GM12874 (cell line): ENCODE measurements at regions not wholly inside any gene's neighbourhood (a gene's known extent, or its start where the extent isn't known, plus 50 kb on each side); places are given as distances from the start of the nearest gene placed in this dataset.

Experiments used
- TF ChIP-seq, protein P1 (sequence below): IDR thresholded peaks from 2 replicates; pipeline ENCODE4 v1.5.1; 2011; ENCODE audit warnings: low read depth, mild to moderate bottlenecking, control low read depth, low read length, moderate library complexity; ENCODE audit not compliant: insufficient read depth

DNA sequence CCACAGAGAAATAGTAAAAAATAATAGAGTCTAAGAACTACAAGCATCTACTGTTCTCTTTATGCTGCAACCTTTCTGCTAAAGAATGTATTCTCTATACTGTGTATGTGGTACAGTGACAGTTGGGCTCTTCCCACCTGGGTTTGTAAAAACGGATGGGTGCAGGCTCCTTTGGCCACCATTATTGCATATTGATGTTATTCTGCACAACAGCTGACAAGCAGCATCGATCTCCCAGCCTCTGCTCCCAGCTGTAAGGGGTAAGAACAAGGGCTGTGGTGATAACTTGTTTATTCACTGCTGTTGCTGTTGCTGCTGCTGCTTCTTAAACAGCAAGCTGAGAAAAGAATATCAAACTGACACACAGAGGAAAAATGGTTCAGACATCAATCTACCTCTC lies 56.1 kb downstream of the KCNRG start:
- TF ChIP-seq, protein P1, sequence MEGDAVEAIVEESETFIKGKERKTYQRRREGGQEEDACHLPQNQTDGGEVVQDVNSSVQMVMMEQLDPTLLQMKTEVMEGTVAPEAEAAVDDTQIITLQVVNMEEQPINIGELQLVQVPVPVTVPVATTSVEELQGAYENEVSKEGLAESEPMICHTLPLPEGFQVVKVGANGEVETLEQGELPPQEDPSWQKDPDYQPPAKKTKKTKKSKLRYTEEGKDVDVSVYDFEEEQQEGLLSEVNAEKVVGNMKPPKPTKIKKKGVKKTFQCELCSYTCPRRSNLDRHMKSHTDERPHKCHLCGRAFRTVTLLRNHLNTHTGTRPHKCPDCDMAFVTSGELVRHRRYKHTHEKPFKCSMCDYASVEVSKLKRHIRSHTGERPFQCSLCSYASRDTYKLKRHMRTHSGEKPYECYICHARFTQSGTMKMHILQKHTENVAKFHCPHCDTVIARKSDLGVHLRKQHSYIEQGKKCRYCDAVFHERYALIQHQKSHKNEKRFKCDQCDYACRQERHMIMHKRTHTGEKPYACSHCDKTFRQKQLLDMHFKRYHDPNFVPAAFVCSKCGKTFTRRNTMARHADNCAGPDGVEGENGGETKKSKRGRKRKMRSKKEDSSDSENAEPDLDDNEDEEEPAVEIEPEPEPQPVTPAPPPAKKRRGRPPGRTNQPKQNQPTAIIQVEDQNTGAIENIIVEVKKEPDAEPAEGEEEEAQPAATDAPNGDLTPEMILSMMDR, result no peak

DNA sequence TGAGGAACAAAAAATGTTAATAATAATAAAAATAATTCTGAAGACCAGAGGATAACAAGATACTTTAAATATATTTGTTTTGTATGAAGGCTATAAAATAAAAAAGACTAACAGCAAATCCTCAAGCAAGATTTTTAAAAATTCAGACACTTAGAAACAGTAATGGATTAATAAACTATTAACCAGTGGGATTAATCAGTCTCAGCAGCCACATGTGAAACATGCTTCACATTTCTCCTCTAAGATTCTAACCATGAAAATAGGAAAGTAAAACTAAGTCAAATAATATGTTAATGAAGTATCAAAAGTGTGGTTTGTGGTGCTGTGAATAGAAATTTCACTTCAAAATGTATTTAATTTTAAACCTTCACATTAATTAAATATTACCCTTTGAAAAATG lies 57.4 kb downstream of the KCNRG start:
- TF ChIP-seq, protein P1, result no peak

DNA sequence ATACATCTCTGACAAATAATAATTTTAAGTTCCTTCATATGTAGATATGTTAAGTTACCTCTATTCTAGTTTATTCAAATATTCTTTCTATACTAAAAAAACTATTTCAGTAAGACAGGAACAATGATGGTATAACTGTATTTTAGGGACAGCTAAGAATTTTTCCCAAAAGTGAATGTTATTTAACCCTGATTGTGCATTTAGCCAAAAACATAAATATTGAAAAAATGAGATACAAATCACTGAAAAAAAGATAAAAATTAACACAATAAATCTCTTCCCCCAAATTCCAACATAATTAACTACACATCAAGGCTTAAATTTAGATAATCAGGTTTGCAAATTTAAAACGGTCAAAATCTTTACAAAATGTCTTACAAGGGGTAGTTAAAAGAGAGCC lies 58.1 kb downstream of the KCNRG start:
- TF ChIP-seq, protein P1, result no peak

DNA sequence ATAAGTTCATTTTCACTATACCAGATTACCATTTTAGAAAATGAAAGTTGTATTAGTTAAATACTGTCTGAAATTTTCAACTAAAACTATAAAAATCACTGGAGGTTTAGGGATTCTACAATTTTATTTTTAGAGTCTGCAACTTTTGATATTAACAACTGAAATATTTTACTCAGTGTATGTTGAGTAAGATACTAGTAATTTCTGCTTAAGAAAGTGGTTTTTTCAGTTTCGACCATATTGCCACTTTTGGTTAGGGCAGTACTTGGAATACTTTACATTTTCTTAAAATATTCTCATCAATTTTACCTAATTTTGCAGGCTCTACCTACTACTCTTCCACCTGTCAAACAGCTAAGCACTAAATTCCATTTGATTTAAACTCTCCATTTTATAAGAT lies 59.6 kb downstream of the KCNRG start:
- TF ChIP-seq, protein P1, result no peak

DNA sequence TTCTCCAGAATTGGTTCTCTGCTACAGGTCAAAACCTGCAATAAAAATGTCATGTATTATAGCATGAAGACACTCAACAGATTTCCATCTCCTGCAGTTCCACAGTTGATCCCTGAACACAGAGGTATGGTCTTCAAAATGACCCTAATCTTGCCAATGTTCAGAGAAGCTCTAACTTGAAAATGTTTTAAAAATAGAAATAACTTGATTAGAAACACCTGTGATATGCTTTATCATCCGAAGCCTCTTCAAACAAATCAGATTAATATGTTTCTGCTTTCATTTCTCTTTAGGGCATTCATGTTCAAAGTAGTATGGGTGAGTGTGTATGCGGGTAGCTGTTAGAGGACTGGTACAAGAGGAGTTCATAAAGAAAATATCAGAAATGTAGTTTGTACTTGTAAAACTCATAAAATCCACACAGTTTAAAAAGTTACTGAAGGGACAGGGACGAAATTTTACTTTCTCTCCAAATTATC lies 60.4 kb downstream of the KCNRG start:
- TF ChIP-seq, protein P1, result no peak

DNA sequence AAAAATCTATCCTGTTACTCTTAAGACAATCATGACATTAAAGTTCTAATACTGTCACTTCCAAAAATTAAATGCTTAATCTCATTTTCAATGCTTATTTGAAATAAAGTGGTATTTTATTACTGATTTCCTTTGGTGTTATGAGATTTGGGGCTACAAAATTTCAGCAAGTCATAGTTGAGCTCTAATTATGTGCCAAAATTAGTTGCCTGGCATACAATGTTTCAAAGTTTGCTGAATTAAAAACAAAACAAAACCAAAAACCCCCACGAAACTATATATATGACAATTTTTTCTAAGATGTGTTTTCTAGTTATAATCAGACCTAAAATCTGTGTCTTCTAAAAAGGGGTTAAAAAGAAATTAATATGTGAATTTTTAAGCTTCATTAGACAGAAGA lies 62.2 kb downstream of the KCNRG start:
- TF ChIP-seq, protein P1, result no peak

DNA sequence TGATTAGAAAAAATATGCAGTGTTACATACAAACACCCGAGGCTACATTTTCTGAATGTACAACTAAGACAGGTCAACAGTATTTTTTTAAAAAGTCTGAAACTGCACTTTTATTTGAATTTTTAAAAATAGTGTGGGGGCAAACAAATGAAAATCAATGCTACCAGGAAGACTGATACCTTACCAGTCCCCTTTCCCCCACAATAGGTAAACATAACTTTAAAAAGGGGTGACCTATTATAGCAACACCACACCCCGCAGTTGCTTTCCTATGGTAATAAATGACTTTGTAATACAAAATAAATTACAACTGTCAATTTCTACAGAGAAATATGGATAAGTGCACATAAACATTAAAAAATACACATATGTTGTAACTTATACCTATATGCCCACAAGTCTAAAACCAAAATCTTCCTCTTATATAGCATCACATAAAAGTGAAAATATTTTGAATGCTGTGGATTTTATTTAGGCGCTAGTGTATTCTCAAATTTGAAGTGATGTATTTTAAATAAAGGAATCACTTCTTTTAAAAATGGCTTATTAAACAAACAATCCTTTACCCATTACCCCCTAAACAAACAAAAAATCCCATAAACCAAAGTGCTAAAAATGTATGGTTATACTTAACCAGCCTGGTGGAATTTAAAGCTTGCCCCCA lies 63.1 kb downstream of the KCNRG start:
- TF ChIP-seq, protein P1, result no peak
